DND-41 (cell line): ENCODE measurements at regions not wholly inside any gene's neighbourhood (a gene's known extent, or its start where the extent isn't known, plus 50 kb on each side); places are given as distances from the start of the nearest gene placed in this dataset.

ENCODE experiments used
- ATAC-seq: fragments of 200-7000 bp; cut with Tn5 transposase; 3 replicates; pipeline ENCODE4 v1.9.1; 2021; ENCODE audit warnings: low read depth; ENCODE audit not compliant: insufficient read depth
- DNase-seq: peaks from one replicate; pipeline ENCODE4 v3.0.0-alpha.2; 2020
- H2AFZ ChIP-seq: 2 replicates; pipeline ENCODE4 v1.6.0; 2012; ENCODE audit warnings: low read depth, low read length
- H3K27ac ChIP-seq: 2 replicates; pipeline ENCODE4 v1.5.1; 2012; ENCODE audit warnings: low read length, inconsistent platforms
- H3K27me3 ChIP-seq: fragments of 200-600 bp; sonication (generic); 2 replicates; pipeline ENCODE4 v1.6.0; 2012; ENCODE audit warnings: low read length, mild to moderate bottlenecking, inconsistent platforms; ENCODE audit not compliant: insufficient read depth, poor library complexity
- H3K36me3 ChIP-seq: 2 replicates; pipeline ENCODE4 v1.5.1; 2012; ENCODE audit warnings: low read length, inconsistent platforms; ENCODE audit not compliant: insufficient read depth
- H3K4me1 ChIP-seq: 2 replicates; pipeline ENCODE4 v1.5.1; 2012; ENCODE audit warnings: mild to moderate bottlenecking, low read length; ENCODE audit not compliant: insufficient read depth
- H3K4me2 ChIP-seq: 2 replicates; pipeline ENCODE4 v1.6.0; 2012; ENCODE audit warnings: mild to moderate bottlenecking, moderate library complexity, low read length, inconsistent platforms; ENCODE audit not compliant: insufficient read depth
- H3K4me3 ChIP-seq, 2 experiments: fragments of 200-600 bp in 1 of 2; shearing (Covaris generic) in 1 of 2; 2 replicates each; pipeline ENCODE4 v1.5.1; 2012 to 2016; ENCODE audit warnings: inconsistent platforms in 2 of 2, low read length in 2 of 2, mild to moderate bottlenecking in 2 of 2, low read depth in 1 of 2, moderate library complexity in 1 of 2
- H3K79me2 ChIP-seq: 2 replicates; pipeline ENCODE4 v1.6.0; 2012; ENCODE audit warnings: low read length, inconsistent platforms; ENCODE audit not compliant: insufficient read depth
- H3K9ac ChIP-seq: 2 replicates; pipeline ENCODE4 v1.6.0; 2012; ENCODE audit warnings: low read depth, mild to moderate bottlenecking, inconsistent platforms, low read length, moderate library complexity
- H3K9me3 ChIP-seq: 2 replicates; pipeline ENCODE4 v1.5.1; 2012; ENCODE audit warnings: low read length, moderate library complexity, mild to moderate bottlenecking, inconsistent platforms; ENCODE audit not compliant: insufficient read depth, severe bottlenecking
- H4K20me1 ChIP-seq: 2 replicates; pipeline ENCODE4 v1.6.0; 2012; ENCODE audit warnings: low read length; ENCODE audit not compliant: insufficient read depth
- EZH2 ChIP-seq: IDR thresholded peaks from 3 replicates; pipeline ENCODE4 v1.6.1; 2012; ENCODE audit warnings: borderline replicate concordance, low read depth, mild to moderate bottlenecking, moderate library complexity, low read length, inconsistent platforms; ENCODE audit not compliant: severe bottlenecking
- TF ChIP-seq, protein P1 (sequence below): IDR thresholded peaks from 2 replicates; pipeline ENCODE4 v1.5.1; 2012; ENCODE audit warnings: borderline replicate concordance, low read length, moderate library complexity, mild to moderate bottlenecking; ENCODE audit not compliant: poor library complexity, severe bottlenecking; ENCODE audit errors: extremely low read depth

DNA sequence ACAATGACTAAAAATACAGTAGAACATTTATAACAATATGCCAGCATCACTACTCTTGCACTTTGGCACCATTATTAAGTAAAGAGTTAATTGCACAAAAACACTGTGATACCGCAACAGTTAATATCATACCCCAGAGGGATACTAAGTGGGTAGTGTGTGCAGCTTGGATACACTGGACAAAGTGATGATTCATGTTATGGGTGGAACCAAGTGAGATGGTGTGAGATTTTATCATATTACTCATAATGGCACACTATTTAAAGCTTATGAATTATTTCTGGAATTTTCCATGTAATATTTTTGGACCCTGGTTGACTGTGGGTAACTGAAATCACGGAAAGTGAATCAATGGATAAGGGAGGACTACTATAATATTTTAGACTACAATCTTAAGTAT, 265.3 kb downstream of the PCDH18 start:
- H3K9ac ChIP-seq = no peak overlapping the region
- H3K27me3 ChIP-seq = no peaks in the 10 kb centered on the region
- no peak overlapping the region for H3K27ac ChIP-seq
- no peaks in the 10 kb centered on the region for H4K20me1 ChIP-seq
- TF ChIP-seq, protein P1, sequence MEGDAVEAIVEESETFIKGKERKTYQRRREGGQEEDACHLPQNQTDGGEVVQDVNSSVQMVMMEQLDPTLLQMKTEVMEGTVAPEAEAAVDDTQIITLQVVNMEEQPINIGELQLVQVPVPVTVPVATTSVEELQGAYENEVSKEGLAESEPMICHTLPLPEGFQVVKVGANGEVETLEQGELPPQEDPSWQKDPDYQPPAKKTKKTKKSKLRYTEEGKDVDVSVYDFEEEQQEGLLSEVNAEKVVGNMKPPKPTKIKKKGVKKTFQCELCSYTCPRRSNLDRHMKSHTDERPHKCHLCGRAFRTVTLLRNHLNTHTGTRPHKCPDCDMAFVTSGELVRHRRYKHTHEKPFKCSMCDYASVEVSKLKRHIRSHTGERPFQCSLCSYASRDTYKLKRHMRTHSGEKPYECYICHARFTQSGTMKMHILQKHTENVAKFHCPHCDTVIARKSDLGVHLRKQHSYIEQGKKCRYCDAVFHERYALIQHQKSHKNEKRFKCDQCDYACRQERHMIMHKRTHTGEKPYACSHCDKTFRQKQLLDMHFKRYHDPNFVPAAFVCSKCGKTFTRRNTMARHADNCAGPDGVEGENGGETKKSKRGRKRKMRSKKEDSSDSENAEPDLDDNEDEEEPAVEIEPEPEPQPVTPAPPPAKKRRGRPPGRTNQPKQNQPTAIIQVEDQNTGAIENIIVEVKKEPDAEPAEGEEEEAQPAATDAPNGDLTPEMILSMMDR = no peak
- TF ChIP-seq EZH2 = no peak
- H3K4me3 ChIP-seq = no peak overlapping the region
- H3K36me3 ChIP-seq = no peaks in the 10 kb centered on the region
- H3K4me1 ChIP-seq = no peaks in the 10 kb centered on the region
- no peaks in the 10 kb centered on the region for H3K9me3 ChIP-seq
- H3K4me2 ChIP-seq = no peak overlapping the region
- DNase-seq (no peak), ATAC-seq (no peak)
- H2AFZ ChIP-seq = no peak overlapping the region
- H3K79me2 ChIP-seq = no peaks in the 10 kb centered on the region

DNA sequence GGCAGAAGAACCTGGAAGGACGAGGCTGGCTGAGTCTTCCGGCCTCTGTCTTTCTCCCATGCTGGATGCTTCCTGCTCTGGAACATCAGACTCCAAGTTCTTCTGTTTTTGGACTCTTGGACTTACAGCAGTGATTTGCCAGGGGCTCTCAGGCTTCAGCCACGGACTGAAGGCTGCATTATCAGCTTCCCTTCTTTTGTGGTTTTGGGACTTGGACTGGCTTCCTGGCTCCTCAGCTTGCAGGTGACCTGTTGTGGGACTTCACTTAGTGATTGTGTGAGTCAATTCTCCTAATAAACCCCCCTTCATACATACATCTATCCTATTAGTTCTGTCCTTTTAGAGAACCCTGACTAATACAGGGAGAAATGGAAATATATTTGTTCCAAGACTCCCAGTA, 265.8 kb downstream of the PCDH18 start:
- H4K20me1 ChIP-seq = no peaks in the 10 kb centered on the region
- H3K4me2 ChIP-seq = no peak overlapping the region
- no peak for TF ChIP-seq EZH2
- TF ChIP-seq, protein P1 = no peak
- no peak overlapping the region for H2AFZ ChIP-seq
- H3K9me3 ChIP-seq = no peaks in the 10 kb centered on the region
- no peak overlapping the region for H3K9ac ChIP-seq
- no peak for DNase-seq
- no peaks in the 10 kb centered on the region for H3K27me3 ChIP-seq
- no peak overlapping the region for H3K4me3 ChIP-seq
- no peaks in the 10 kb centered on the region for H3K36me3 ChIP-seq
- H3K79me2 ChIP-seq = no peaks in the 10 kb centered on the region
- no peak overlapping the region for H3K27ac ChIP-seq
- ATAC-seq = no peak
- H3K4me1 ChIP-seq = no peaks in the 10 kb centered on the region

DNA sequence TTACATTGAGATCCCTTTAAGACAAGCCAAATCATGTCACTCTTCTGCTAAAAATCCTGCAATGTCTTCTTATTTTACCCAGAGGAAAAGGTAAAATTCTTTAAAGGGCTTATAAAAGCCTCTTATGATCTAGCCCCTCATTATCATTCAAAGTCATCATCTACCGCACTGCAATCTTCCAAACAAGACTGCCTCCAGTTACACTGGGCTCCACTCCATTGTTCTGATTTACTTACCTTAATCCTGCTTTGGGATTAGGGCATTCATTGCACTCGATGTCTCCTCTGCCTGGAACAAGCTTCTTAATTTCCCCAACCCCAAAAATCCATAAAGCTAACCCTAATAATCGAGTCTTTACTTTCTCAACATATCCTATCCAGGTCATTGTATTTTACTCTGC, 269.1 kb downstream of the PCDH18 start:
- Histone ChIP-seq H4K20me1 (no peaks in the 10 kb centered on the region), H3K4me2 (no peak overlapping the region), H3K79me2 (no peaks in the 10 kb centered on the region), H3K9me3 (no peaks in the 10 kb centered on the region), H3K27me3 (no peaks in the 10 kb centered on the region), H3K4me3 (no peak overlapping the region), H3K4me1 (no peaks in the 10 kb centered on the region), H3K36me3 (no peaks in the 10 kb centered on the region), H3K9ac (no peak overlapping the region), H3K27ac (no peak overlapping the region), H2AFZ (no peak overlapping the region)
- no peak for ATAC-seq
- DNase-seq = no peak
- TF ChIP-seq EZH2 = no peak
- TF ChIP-seq, protein P1 = no peak

DNA sequence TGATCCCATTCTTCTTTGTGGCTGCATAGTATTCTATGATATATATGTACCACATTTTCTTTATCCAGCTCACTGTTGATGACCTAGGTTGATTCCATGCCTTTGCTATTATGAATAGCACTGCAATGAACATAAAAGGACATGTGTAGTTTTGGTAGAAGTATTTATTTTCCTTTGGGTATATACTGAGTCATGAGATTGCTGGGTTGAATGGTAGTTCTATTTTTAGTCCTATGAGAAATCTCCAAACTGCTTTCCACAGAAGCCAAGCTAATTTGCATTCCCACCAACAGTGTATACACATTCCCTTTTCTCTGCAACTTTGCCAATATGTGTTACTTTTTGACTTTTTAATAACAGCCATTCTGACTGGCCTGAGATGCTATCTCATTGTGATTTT, 278.3 kb downstream of the PCDH18 start:
- ATAC-seq = no peak
- H3K4me3 ChIP-seq = no peak overlapping the region
- H3K27me3 ChIP-seq = no peaks in the 10 kb centered on the region
- no peak overlapping the region for H3K27ac ChIP-seq
- no peak overlapping the region for H2AFZ ChIP-seq
- no peaks in the 10 kb centered on the region for H3K79me2 ChIP-seq
- TF ChIP-seq EZH2 = no peak
- TF ChIP-seq, protein P1 = no peak
- DNase-seq = no peak
- no peaks in the 10 kb centered on the region for H3K36me3 ChIP-seq
- no peaks in the 10 kb centered on the region for H3K4me1 ChIP-seq
- H4K20me1 ChIP-seq = no peaks in the 10 kb centered on the region
- H3K9me3 ChIP-seq = no peaks in the 10 kb centered on the region
- H3K4me2 ChIP-seq = no peak overlapping the region
- H3K9ac ChIP-seq = no peak overlapping the region
